Suppressor macrophage (primary cell): ENCODE measurements at regions not wholly inside any gene's neighbourhood (a gene's known extent, or its start where the extent isn't known, plus 50 kb on each side); places are given as distances from the start of the nearest gene placed in this dataset.

Source experiments
- DNase-seq, 4 experiments: peaks; one replicate each; pipeline ENCODE4 v3.0.0-alpha.2; 2020 to 2022

DNA sequence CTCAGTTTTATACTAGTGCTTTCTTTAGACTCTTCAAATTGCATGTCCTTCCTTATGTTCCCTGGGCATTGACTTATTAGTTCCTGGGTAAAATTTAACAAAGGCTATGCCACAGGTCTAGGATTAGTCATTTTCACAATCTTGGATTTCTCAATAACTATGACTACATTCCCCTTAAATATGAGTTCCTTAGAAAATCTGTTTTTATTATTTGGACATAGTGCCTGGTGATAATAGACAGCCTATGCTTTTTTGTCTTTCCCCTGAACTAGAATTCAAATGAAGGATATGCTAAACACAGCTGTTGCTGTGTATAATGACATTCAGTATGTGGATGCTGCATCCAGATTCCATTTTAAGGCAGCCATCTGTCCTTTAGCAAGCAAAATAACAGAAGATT, 1252.8 kb upstream of the GJE1 start:
- peak in 3 of 4 experiments; percentile 13 to 70 (median 69) for DNase-seq

DNA sequence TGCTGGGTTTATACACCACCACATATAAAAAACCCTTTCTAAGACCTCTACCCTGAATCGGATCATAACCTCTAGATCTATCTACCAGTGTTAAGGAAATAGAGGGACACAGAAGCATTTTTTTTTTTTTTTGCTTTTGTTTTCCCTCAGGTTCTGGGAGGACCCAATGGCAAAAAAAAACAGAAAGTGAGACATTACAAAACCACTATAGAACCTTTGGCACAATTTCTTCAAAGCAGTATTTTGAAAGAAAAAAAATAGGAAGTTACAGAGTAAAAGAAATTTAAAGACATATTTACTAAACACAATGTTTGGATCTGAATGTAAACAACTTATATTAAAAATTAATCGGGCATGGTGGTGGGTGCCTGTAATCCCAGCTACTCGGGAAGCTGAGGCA, 1258.7 kb upstream of the GJE1 start:
- peak in 2 of 4 experiments; percentile 25 to 56 for DNase-seq

DNA sequence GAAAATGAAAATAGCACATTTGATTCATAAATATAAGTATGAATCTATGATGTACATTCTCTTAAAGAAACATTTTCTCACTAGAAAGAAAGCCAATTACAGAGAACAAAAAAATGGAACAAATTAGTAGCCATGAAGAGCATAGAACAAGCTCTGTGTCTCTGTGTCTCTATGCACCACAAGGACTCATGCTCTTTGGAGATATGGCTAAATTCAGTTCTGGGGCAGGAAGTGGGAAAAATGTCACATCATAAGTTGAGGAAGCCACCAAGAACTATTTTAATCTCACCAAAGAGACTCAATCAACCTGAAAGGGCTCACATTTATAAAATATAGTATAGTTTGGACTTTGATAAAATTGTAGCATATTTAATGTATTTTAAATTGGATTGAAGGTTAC, 1259.8 kb upstream of the GJE1 start:
- DNase-seq: no peak

DNA sequence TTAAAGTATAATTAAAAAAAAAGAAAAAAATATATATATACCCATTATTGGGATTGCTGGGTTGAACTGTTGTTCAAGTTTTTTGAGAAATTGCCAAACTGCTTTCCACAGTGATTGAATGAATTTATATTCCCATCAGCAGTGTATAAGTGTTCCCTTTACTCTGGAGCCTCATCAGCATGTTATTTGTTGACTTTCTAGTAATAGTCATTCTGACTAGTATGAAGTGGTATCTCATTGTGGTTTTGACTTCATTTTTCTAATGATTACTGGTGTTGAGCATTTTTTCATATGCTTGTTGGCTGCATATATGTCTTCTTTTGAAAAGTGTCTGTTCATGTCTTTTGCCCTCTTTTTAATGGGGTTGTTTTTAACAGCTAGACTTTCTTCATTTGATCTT, 1260.8 kb upstream of the GJE1 start:
- no peak for DNase-seq

GRCh38 chr6:140867336-140867735, 1265.4 kb upstream of the GJE1 start:
- peak in 1 of 4 experiments; percentile 20 for DNase-seq

GRCh38 chr6:140858381-140858971, 1274.2 kb upstream of the GJE1 start:
- no peak for DNase-seq

- peak; percentile 40 to 89 (median 70) for DNase-seq
These were observed 1274.9 kb upstream of the GJE1 start for GRCh38 chr6:140857739-140858380.

GRCh38 chr6:140855520-140855919, 1277.2 kb upstream of the GJE1 start:
- DNase-seq: no peak

GRCh38 chr6:140854318-140854717, 1278.4 kb upstream of the GJE1 start:
- DNase-seq: no peak

DNA sequence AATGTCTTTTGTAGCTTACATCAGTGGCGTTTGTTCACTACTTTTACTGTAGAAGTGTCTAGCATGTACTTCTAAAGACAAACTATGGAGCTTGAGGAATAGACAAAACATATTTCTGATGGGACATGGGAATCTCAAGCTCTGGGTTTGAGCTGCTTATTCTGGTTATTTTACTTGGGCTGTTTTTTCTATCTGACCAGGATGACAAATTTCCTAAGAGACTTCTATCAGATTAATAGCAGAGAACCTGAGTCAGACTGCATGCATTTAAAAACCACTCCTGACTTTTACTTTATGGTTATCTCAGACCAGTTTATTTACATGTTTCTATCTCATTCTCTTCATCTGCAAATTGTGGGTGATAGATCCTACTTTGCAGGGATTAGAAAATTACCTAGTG, 1282.3 kb upstream of the GJE1 start:
- no peak for DNase-seq

DNA sequence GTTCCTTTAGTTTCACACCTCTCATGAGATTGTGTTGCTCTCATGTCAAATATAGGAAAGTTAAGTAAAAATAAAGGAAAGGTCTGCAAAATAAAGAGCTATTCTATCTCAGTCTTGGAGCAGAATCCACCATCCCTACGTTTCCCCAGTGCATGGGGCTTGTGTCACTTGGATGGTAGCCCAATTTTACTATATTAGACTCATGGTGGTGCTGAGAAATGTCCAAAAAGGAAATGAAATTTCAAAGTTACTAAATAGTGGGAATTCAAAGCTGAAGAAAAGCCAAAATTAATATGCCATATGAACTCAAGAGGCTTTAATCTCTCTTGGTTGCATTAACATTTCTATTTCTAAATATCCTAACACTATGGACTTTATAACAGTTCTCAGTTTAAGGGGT, 1283.3 kb upstream of the GJE1 start:
- no peak for DNase-seq

DNA sequence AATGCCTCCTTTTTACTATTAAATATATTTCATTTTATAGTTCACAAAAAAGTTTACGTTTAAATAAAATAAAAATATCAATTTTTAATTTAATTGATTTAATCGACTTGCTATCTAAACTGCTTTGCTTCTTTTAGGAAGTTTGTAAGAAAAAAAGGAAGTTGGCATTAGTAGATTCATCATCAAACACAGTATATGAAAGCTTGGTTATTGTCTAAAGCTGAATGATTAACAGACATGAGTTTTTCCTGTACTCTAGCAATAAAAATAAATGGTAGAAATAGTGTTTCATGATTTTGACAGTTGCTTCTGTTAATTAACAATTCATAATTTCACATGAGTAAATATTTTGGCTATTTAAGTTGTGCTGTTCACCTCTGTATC, 1285.5 kb upstream of the GJE1 start:
- DNase-seq: peak in 2 of 4 experiments; percentile 55 to 57

GRCh38 chr6:140846503-140847261, 1286.0 kb upstream of the GJE1 start:
- peak in 2 of 4 experiments; percentile 26 to 41 for DNase-seq

DNA sequence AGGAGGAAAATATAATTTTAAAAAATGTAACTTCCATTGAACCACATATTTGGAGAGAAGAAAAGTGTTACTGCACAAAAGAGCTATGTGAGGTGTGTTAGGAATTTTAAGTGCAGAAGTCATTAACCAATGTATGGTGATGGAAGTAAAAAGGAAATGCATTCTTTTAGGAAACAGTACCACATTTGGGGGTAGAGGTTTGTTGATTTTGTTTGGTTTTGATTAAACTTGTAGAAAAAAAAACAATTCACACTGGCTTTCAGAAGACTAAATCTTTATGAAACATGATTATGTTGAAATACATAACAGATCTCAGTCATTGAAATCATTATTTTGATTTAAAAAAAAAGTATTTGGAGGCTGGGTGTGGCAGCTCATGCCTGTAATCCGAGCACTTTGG, 1287.0 kb upstream of the GJE1 start:
- no peak for DNase-seq

GRCh38 chr6:140844167-140844566, 1288.6 kb upstream of the GJE1 start:
- DNase-seq: no peak

DNA sequence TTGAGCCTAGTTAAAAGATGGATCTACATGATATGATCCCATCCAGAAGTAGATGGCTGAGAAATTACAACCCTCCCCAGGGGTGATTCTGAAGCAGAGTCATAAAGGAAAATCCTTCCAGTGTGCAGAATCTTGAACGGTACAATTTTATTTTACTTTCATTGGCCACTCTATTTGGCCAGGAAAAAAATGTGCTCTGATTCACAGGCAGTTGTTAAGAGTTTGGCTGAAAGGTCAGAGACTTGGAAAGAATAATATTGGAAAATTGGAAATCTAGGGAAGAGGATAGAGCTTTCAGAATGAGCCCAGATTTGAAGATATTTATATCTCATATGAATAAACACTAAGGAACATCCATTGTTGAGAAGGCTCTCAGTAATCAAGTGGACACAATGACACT, 1299.3 kb upstream of the GJE1 start:
- no peak for DNase-seq

GRCh38 chr6:140830666-140831065, 1302.1 kb upstream of the GJE1 start:
- no peak for DNase-seq

DNA sequence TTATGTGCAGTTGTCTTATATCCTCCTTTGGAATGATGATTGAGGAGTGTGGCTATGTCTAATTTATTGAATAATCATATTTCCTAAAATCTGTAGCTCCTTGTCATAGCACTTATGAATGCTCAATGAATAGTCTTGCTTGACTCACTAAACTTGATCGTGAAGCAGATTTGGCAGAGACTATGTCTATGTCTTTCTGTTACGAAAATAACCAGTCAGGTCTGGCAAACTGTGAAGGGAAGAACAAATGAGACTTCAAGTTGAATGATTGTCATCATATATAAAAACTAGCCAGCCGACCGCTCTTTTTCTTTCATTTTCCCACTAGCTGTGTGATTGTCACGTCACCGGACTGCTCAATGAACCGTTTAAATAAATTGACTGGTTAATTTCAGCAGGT, 1303.9 kb upstream of the GJE1 start:
- DNase-seq: no peak

- no peak for DNase-seq
These were observed 1305.1 kb upstream of the GJE1 start for GRCh38 chr6:140827593-140827992.

DNA sequence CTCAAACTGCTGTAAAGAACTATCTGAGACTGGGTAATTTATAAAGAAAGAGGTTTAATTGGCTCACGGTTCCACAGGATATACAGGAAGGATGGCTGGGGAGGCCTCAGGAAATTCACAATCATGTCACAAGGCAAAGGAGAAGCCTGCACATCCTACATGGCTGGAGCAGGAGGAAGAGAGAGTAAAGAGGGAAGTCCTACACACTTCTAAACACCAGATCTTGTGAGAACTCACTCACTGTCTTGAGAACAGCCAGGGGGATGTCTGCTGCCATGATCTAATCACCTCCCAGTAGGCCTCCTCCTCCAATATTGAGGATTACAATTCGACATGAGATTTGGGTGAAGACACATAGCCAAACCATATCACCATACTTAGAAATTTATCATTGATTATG, 1307.0 kb upstream of the GJE1 start:
- peak; percentile 25 to 69 (median 56) for DNase-seq

DNA sequence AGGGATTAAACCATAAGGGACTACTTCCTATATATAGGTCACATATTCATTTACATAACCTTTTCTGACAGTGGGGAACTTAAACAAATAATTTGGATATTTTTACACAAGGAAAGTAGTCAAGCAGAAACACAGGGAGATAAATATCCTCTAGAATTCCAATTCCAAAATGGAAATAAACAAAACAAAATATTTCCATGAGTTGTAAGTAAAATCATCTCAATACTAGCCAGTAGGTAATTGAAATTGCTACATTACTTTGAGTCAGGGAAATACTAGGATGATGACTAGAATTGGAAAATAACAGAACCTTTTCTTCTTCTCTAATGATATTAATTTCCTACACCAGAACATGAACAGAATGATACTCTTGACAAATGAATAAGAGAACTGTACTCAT, 1308.1 kb upstream of the GJE1 start:
- DNase-seq: no peak

DNA sequence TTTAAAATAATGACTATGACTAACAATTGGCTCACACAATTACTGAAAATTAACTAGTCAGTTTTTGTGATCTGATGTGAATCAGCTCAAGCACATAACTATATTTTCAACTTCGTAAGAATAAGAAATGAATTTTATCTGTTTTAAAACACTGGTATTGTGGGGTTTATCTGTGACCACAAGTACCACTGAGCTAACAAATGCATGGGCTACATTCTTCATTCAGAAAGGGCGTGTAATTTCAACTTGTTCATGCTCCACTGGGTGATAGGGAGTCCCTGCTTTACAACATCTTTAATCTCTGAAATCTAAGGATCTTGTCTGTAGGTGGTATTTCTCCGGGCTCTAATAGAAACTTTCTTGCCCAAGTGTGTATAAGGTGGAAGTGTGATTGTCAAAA, 1311.5 kb upstream of the GJE1 start:
- DNase-seq: no peak

- DNase-seq: no peak
These were observed 1315.5 kb upstream of the GJE1 start for GRCh38 chr6:140817176-140817575.

GRCh38 chr6:140816681-140817080, 1316.0 kb upstream of the GJE1 start:
- no peak for DNase-seq
